ENCODE measurements at regions not wholly inside any gene's neighbourhood (a gene's known extent, or its start where the extent isn't known, plus 50 kb on each side); places are given as distances from the start of the nearest gene placed in this dataset.

DNA sequence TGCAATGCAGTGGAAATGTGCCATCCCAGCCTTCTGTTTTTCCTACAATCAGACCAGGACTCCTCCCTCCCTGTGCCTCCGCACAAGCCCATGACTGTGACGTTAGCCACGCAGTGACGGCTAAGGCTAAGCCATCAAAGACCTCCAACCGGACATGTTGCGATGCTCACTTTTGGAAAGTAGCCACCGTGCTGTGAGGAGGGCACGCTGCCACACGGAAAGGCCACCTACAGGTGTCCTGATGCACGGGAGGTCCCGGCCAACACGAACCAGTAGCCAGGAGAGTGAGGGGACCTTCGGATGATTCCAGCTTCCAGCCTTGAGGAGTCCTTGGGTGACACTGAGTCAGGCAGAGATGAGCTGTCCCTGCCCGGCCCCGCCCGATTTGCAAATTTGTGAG lies 53.9 kb downstream of the FOXL1 start:
- DNase-seq = no peak

DNA sequence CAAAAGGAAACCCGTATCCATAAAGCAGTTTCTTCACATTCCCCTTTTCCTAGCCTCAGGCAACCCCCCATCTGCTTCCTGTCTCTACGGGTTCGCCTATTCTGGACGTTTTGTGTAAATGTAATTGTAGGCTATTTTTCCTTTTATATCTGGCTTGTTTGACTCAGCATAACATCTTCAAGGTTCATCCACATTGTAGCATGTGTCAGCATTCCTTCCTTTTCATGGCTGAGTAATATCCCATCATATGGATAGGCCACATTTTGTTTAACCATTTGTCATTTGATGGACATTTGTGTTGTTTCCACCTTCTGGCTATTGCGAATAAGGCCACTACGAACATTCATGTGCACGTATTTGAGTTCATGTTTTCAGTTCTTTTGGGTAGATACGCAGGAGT lies 54.6 kb downstream of the FOXL1 start:
- DNase-seq = no peak

DNA sequence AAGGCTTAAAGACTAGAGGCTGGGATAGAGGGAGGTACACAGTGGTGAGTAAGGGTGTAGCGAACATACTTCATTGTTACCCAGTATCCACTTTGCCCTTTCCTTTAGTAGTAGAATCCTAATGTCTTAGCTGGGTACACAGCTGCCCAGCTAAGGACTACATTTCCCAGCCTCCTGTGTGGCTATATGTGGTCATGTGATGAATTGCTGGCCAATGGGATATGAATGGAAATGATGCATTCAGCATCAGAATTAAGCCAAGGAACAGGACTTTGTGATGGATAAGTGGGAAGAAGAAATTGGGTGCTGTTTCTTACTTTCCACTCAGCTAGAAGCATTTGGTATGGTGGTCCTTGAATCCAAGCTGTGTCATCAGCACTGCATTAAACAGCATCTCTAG lies 55.9 kb downstream of the FOXL1 start:
- DNase-seq = no peak

DNA sequence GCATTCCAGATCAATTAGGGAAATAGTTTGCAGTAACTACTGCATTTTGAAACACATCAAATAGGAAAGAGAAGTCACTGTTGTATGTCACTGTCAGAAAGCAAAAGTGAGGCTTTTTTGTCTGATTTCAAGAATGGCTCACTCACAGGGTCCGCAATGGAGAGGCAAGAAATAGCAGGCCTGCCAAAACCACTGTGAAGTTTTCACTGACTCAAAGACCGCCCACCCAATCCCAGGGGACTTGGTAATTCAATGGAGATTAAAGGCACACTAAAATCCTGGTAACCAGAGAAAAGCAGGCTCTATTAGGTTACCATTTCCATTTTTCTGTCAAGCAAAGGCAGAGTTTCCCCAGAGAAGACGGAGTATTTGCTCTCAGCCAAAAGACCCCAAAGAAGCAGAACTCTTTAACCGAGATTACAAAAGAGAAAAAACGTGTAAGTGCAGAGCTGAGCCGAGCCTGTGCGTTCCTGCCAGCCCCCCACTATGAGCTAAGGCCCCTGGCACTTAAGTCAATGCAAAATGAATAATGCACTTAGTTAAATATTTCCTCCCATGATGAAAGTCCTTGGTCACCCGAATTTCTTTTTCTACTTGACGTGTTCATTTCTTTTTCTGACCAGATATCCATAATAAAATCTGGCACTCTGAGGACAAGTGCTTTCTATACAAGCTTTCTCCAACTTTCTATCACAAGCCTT lies 57.0 kb downstream of the FOXL1 start:
- no peak for DNase-seq

DNA sequence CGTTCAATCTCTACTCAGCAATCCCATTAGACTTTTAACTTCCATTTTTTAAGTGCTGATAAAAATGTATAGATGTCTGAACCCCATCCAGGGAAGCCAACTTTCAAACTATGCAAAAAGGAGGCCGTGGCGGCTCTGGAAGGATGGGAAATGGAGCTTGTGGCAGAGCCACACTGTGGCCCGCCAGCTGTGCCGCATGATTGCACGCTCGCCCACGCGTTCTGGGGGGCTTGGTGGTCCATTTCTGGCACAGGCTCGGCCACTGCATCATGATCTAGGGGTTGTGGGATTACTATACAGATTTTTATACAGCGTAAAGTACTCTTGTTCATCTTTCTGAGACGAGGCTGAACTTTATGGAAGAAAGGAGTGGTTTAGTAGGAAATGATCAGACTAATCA lies 57.6 kb downstream of the FOXL1 start:
- DNase-seq = no peak

DNA sequence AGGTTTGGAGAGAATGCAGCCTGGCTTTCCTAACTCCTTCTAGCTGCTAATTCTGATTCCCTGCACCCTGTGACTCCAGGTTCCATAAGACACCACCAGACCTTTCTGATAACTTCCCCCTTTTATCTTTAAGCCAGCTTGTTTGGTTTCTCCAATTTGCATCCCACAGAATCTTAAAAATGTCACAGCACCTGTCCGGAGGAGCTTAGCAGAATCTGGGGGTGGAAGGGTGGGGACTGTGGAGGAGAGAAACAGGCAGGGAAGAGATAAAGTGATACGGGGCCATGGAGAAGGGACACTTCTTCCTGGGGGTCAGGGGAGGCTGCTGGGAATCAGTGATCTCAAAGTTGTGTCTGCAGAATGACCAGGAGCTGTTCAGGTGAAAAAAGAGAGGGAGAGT lies 59.4 kb downstream of the FOXL1 start:
- DNase-seq = no peak

DNA sequence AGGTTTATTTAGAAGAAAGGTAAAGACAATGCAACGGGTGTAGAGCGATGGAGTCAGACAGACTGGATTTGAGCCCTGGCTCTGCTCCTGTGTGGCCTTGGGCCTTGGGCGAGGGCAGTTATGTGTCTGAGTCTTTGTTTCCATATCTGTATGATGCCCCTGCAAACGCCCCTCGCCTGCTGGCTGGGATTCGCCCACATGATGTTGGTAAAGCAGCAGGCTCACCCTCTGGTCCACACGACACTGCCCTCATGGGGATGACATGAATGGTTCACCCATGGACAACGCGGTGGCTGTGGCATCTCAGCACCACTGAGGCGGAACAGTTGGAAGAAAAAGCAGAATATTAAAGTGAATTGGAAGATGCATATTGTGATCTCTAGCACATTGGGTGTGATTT lies 60.3 kb downstream of the FOXL1 start:
- no peak for DNase-seq

DNA sequence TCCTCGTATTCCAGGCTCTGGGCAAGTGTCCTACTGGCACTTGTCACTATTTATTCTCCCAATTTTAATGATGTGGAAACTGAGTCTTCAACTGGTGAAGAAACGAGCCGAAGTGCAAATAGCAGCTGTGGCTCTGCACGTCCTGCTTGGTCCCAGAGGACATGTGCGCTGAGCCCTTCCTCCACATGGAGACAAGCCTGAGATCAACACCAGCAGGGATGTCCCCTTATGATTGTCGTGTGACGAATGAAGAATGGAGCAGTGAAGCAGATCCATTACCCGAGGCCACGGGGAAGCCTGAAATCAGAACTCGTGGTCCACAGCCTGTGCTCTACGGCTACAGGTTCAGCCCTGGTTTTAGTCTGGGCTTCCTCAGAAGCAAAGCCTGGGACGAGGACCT lies 61.0 kb downstream of the FOXL1 start:
- DNase-seq = no peak

DNA sequence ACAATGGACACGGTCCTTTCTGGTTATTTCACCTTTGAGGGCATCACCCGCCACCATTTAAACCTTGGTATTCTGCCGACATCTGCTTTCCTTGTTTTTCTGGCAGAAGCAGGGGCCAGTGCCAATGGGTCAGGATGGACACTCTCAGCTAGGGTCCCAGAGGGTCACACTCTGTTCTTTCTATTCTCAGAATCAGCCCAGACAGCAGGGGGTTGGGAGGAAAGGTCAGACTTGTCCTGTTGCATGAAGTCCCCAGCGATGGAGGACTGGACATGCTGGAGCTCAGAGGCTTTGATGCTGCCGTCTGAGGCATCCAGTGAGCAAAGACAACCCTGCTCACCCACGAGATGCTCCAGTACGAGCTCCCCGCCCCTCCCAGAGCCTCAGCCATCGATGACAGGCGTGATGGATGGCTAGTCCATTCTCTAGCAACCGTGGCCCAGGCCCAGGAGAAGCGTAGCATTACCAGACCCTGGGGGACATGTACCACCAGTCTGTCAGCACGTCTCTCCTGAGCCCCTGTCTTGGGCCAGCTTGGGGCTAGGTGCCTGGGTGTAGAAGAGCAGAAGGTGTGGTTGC lies 62.0 kb downstream of the FOXL1 start:
- no peak for DNase-seq

DNA sequence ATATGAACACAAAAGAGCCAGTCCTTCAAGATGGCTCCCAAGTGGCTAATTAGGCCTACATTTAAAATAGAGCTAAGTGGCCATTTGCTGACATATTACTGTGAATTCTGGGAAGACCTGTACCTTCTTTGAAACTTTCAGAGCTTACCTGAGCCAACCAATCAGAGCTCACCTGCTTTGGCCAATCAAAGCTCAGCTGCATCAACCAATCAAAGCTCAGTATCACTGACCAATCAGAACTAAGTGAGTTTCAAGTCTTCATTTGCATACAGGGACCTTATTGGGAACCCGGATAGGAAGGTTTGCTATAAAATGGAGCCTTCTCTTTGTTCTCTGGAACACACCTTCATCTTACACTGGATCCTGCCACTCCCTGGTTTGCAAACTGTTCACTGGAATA lies 63.7 kb downstream of the FOXL1 start:
- no peak for DNase-seq

DNA sequence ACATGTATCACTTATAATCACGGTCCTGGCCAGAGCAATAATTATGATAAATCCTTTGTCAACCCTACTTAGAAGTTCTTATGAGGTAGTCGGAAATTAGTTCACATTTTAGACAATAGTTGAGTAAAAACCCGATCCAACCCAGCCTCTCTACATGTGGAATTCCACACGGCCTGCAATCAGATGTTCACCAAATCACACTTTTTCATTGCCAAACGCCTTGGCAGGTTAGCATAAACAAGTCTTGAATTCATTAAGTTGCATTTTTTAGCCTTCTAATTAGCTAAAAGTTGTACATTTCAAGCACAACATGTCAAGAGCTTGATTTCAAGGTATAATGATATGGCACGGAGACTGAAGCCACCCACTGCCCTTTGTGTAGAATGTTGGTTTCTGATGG lies 65.3 kb downstream of the FOXL1 start:
- no peak for DNase-seq

DNA sequence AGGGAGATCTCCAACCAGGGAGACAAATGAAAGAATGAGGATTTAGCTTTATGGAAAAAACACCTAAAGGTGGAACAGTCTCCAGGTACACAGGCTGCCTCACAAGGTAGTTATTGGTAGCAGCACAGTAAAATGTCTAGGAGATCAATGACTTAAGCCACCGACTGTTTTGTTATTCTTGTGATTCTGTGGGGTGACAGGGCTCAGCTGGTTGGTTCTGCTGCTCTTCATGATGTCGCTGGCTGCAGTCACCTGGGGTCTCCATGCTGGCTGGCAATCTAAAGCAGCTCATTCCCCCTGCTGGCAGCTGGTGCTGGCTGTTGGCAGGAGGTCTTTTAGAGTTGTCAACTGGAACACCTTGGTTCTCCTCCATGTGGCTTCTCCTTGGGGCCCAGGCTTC lies 69.2 kb downstream of the FOXL1 start:
- no peak for DNase-seq

DNA sequence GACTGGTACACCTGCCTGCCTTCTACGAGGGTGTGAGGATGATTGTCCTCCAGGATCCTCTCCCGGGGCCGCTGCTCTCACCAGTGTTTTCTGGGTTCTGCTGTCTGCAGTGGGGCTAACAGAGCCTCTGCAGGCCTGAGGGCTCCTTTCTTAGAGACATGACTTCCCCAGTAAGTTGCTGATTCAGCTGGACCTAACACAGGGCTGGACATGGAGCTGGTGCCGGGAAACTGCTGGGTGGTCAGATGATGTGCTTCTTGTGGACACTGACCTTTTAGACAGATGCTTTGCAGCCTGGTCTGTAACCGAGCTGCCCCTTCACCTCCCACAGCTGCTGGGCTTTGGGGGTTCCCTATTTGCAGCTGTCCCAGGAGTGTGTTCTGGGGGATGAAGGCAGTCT lies 71.5 kb downstream of the FOXL1 start:
- DNase-seq = no peak

DNA sequence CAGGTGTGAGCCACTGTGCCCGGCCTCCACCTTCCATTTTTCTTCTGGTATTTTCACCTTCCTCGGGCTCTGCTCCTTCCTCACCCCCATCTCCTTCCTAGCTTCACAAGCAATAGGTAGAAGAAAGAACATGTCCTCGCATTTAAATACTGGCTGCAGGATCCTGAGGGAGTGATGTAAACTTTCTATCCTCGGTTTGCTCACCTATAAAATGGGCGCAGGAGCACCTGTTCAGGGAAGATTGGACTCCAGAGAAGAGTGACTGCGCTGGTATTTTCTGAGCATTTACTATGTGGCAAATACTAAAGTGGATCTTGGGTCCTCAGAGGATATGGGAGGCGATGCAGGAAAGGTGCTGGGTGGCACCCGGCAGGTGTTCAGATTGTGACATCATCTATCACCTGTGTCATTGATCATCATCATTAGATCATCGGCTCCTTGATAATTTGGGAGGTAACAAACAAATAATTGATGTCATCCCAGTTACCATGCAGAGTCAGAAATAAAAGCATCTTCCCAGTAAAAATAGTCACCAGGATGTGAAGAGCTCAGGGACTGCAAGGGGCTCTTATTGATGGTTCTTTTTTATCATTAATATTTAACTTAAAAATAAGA lies 72.8 kb downstream of the FOXL1 start:
- no peak for DNase-seq

DNA sequence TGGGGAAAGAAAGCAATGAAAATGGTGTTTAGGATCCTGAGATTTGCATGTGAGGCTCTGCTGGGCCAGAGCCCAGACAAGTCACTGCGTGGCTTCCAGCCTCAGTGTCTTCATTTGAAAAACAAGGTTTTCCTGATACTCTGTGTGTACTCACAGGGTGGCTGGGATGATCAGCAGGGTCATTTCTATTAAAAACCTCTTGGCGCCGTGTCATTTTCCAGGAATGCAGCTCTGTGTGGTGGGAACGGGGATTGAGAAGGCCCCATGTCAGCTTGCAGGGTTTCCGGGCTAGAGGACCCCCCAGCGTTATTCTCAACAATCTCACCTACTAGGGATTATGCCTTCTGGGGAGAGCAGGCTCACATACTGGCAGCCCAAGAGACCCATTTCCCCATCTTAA lies 73.5 kb downstream of the FOXL1 start:
- no peak for DNase-seq

DNA sequence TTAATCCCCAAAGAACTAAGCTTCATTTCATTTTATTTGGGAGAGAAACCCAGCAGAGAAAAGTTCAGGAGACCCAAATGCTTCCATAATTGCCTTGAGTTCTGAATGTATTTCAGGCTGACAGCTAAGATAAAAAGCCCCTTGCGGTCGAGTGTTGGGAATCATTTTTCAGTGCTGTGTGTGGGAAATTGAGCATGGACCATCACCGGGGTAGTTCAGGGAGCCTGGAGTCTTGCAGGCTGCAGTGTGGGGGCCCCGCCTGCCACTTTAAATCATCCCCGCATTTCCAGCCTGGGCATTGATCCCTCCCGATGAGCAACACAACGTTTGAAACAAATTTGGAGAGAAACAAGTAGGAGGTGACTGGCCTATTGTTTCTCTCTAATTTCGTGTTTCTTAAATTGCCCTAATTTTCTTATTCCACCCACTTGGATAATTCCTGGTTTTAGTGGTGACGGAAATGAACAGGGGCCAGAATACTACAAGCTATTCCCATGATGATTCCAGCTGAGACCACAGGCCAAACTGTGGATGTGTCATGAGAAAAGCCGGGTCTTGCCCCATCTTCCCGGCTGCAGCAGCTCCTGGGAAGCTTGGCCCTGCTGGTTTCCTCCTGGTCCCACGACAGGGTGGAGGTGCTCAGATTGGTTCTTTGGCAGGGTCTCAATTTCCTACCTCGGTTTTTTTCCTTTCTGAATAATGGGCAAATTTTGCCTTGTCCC lies 75.1 kb downstream of the FOXL1 start:
- DNase-seq = no peak

DNA sequence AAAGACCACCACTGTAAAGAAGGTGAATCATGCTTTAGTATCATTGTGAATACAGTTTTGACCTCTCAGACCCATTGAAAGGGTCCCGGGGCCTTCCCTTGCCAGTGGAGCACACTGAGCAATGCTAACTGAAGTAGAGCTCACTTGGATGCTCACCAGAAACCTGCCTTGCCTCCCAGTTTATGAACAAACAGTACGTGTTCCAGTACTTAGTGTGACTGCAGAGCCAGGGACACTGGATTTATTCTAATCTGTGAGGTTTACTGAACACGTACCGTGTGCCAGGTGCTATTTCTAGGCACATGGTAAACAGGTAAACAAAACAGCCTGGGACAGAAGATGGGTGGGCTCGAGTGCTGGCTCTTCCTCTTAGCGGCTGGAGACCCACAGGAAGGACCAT lies 79.6 kb downstream of the FOXL1 start:
- DNase-seq = no peak

DNA sequence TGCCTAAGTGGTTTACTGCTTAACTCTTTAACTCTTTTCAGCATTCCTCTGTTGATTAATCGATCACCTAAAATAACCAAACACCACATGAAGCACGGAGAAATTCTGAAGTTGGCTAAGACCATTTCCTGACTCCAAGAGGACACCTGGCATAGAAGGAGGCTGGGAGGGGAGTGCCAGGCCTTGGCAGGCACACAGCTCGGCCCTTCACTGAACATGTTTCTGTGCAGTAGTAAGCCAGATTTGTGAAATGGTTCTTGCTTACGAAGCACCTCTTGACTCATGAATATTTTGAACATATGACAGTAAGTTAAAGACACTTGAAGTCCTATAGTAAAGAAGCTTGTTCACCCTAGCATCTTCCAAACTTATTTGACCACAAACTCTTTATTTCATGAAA lies 82.3 kb downstream of the FOXL1 start:
- DNase-seq = no peak

DNA sequence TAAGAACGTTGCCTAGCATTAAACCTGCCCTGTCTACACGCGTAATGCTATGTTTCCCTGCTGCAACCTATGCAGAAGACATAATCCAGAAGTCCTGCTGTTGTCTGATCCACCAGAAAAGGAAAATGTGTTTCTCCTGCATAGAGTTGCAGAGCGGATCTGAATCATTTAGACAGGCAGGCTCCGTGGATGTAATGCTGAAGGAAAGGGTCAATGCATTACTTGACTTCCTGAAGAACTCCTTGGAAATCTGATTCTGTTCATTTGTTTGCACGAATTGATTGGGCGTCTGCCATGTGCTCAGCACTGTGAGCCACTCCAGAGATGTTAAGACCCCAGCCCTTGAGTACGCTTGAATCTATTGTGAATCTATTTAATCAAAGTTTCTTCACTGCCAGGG lies 83.4 kb downstream of the FOXL1 start:
- DNase-seq = no peak

DNA sequence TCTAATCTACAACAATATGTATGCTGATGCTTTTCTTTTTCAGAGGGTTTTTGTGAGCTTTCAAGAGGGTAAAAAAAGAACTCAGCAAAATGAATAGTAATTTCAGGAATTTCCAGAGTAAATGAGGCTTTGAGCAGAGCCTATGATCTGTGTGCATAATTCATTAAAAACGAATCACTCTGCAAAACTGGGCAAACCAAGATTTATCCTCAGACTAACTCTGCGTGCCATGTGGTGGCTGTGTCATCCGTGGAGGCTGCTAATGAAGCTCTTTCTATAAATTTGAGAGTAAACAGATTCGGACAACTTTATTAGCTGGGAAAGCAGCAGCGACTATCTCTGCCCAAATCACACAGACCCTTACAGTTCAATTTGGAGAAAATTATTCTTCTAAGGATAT lies 83.8 kb downstream of the FOXL1 start:
- DNase-seq = peak; percentile 38

DNA sequence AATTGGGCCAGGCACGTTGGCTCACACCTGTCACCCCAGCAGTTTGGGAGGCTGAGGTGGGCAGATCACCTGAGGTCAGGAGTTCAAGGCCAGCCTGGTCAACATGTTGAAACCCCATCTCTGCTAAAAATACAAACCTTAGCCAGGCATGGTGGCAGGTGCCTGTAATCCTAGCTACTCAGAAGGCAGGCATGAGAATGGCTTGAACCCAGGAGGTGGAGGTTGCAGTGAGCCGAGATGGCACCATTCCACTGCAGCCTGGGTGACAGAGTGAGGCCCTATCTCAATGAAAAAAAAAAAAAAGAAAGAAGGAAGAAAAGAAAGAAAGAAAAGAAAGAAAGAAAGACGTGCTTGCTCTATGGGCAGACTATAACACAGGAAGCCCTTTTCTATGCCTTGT lies 84.4 kb downstream of the FOXL1 start:
- no peak for DNase-seq

DNA sequence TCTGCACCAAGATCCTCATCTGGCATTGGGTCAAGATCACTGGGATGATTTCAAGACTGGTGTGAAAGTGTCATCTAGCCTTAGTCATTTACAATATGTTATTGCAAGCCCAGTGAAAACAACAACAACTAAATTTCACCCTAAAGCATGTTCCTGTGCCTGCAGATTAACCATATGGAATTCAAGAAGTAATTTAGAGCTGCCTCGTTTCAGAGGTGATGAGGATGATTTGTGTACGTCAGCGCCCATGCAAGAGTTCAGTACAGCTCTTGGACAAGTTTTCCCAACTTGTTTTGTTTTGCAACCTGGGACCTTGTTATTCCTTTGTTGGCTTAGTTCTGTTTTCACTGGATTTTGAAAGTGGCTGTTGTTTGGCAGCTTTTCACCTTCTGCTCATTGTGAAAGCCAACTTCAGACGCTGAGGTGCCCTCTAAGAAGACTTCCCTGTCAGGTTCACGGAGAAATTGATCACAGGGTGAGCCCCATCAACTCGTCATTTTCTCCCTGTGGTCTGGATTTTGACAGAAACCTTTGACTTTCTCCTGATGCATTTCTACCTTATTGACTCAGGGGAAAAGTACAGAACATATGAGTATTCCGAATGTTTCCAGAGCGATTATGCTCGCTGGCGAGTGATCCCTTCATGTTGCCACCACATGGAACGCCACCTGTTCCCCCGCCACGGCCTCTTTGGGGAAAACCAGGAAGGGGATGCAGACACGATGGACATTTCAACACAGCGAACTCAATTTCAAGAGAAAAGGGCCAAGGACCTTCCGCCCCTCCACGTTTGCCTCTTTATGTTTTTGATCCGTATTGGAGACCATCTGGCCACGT lies 85.6 kb downstream of the FOXL1 start:
- no peak for DNase-seq

Measured in amniotic stem cell (primary cell).